ENCODE measurements at regions not wholly inside any gene's neighbourhood (a gene's known extent, or its start where the extent isn't known, plus 50 kb on each side); places are given as distances from the start of the nearest gene placed in this dataset.
A peak's percentile ranks its signal among the peaks of the same experiment; 100 is the strongest.

- no peaks in the 10 kb centered on the region for H3K9me3 ChIP-seq
- H3K27ac ChIP-seq, result no peak overlapping the region
- ATAC-seq (no peak), DNase-seq (no peak)
- WGBS, 4 donors, result 63 to 69% (median 66%) methylated on average over 2 of the region's 2 CpGs
- no peaks in the 10 kb centered on the region for H3K27me3 ChIP-seq
- no peak overlapping the region for H3K4me3 ChIP-seq
- TF ChIP-seq CTCF (IDR thresholded peaks at IDR 0.05) (no peak), POLR2A (IDR thresholded peaks at IDR 0.05) (no peak)
- intact Hi-C loops (cut with DNase I), result no loop called here
- H3K36me3 ChIP-seq, result no peaks in the 10 kb centered on the region
- H3K4me1 ChIP-seq, result no peaks in the 10 kb centered on the region
Observed at GRCh38 chr4:144208074-144208473, 67.6 kb upstream of the GYPA start.

- no peak overlapping the region for H3K4me3 ChIP-seq
- no peaks in the 10 kb centered on the region for H3K4me1 ChIP-seq
- 47 to 59% (median 56%) methylated on average over 4 of the region's 4 CpGs for WGBS, 4 donors
- DNase-seq (no peak), ATAC-seq (no peak)
- no peak overlapping the region for H3K27ac ChIP-seq
- H3K36me3 ChIP-seq, result no peaks in the 10 kb centered on the region
- intact Hi-C loops (cut with DNase I), result no loop called here
- TF ChIP-seq POLR2A (IDR thresholded peaks at IDR 0.05), result no peak
- no peak for TF ChIP-seq CTCF (IDR thresholded peaks at IDR 0.05)
- no peaks in the 10 kb centered on the region for H3K27me3 ChIP-seq
- H3K9me3 ChIP-seq, result no peaks in the 10 kb centered on the region
Observed at GRCh38 chr4:144209491-144209890, 69.0 kb upstream of the GYPA start.

GRCh38 chr4:144213371-144213770 is 72.9 kb upstream of the GYPA start:
- H3K4me3 ChIP-seq, result no peak overlapping the region
- H3K9me3 ChIP-seq, result no peaks in the 10 kb centered on the region
- no peaks in the 10 kb centered on the region for H3K36me3 ChIP-seq
- H3K27ac ChIP-seq, result no peak overlapping the region
- ATAC-seq (no peak), DNase-seq (no peak)
- no peaks in the 10 kb centered on the region for H3K4me1 ChIP-seq
- WGBS, 4 donors, result 84 to 91% (median 88%) methylated on average over 4 of the region's 4 CpGs
- no peaks in the 10 kb centered on the region for H3K27me3 ChIP-seq
- TF ChIP-seq POLR2A (IDR thresholded peaks at IDR 0.05) (no peak), CTCF (IDR thresholded peaks at IDR 0.05) (no peak)
- intact Hi-C loops (cut with DNase I), result no loop called here

- no peaks in the 10 kb centered on the region for H3K27me3 ChIP-seq
- H3K4me3 ChIP-seq, result no peak overlapping the region
- intact Hi-C loops (cut with DNase I), result no loop called here
- 56 to 86% (median 77%) methylated on average over 1 of the region's 1 CpG for WGBS, 4 donors
- TF ChIP-seq POLR2A (IDR thresholded peaks at IDR 0.05), result no peak
- no peak for TF ChIP-seq CTCF (IDR thresholded peaks at IDR 0.05)
- DNase-seq, result peak in 2 of 5 donors; percentile 27 to 32
- H3K27ac ChIP-seq, result peak overlapping the region in 1 of 12 donors; percentile 51
- peak; percentile 73 to 95 (median 80) for ATAC-seq
- no peaks in the 10 kb centered on the region for H3K4me1 ChIP-seq
- H3K36me3 ChIP-seq, result no peaks in the 10 kb centered on the region
- H3K9me3 ChIP-seq, result no peaks in the 10 kb centered on the region
Observed at GRCh38 chr4:144223149-144223548, 82.6 kb upstream of the GYPA start.
